DMS114 treated with DMSO at 0.1 percent for 48 hours (cell line): ENCODE measurements at regions not wholly inside any gene's neighbourhood (a gene's known extent, or its start where the extent isn't known, plus 50 kb on each side); places are given as distances from the start of the nearest gene placed in this dataset.
"Not testable (repeated sequence)": the region's sequence is repeated elsewhere in the genome, so short reads cannot be mapped to it uniquely, and the experiment has no call there.

Experiments used
- DNase-seq: peaks from one replicate; lab custom pipeline; 2025; ENCODE audit not compliant: unreplicated experiment; lab: John Stamatoyannopoulos, UW

DNA sequence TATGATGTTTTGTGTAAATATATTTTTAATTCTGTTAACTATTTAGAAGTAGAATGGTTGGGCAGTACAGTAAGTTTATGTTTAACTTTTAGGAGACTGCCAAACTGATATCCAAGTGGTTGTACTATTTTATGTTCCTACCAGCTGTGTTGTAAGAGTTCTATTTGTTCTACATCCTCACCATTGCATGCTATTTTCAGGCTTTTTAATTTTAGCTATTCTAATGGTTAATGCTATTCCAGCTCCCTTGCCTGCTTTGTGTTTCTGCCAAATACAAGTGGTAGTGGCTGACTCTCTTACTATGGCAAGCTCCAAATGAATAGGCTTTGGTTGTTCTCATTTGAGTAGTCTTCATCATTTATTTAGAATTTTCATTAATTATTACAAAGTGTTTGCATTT is 476.4 kb downstream of the KIF4B start:
- no peak for DNase-seq

- DNase-seq, result no peak
Measured at GRCh38 chr5:155492191-155492590, 478.6 kb downstream of the KIF4B start.

GRCh38 chr5:155504606-155505005 is 491.1 kb downstream of the KIF4B start:
- no peak for DNase-seq

DNA sequence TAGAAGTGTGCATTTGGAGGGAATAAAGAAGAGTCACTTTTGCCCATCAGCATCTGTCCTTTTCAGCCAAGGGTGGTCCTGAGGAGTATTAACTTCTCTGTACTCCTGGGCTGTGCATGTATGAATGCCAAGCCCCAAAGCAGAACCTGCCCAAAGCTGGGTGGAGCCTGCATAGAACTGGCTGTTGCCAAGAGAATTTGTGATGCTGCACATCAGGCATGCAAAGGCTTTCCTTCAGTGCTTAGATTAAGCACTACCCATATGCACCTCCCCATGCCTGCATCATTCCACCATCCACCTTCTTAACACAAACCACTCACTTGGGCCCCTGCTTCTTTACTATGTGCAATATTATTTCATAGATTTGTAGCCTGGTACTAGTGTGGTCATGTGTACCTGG is 493.8 kb downstream of the KIF4B start:
- no peak for DNase-seq

DNA sequence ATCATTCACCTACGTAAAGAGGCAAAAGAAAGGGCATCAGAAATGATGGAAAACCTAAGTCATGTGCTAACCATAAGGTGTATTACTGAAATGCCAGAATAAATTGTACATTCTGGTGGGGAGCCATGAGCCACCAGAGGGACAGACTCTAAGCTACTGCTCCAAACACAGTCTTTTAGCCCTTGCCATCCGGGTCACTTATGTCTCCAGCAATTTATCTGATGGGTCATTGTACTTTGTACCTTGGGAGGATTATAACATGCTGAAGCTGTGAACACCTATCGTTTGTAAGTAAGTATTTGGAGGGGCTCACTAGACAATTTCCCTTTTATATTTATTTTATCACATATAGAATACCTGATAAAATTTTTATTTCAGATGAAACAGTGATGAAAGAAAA is 495.1 kb downstream of the KIF4B start:
- DNase-seq, result no peak

GRCh38 chr5:155512329-155512728 is 498.8 kb downstream of the KIF4B start:
- no peak for DNase-seq

DNA sequence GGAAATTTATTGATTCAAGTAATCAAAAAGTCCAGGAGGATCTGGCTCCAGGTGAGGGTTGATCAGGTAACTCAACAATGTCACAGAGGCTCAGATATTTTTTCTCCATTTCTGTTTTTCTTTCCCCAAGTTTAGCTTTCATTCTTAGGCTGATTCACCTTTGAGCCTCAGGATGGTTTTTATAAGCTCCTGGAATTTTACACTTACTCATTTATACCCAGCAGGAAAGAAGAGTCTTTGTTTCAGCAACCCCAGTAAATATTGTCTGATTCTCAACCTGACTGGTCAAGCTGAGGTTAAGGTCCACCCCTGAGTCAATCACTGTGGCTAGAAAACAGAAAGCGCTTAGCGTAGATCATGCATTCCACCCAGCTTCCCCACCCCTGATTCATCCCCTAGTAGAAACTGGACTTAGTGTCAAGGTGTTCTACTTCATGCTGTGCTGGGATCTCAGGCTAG is 500.6 kb downstream of the KIF4B start:
- no peak for DNase-seq

DNA sequence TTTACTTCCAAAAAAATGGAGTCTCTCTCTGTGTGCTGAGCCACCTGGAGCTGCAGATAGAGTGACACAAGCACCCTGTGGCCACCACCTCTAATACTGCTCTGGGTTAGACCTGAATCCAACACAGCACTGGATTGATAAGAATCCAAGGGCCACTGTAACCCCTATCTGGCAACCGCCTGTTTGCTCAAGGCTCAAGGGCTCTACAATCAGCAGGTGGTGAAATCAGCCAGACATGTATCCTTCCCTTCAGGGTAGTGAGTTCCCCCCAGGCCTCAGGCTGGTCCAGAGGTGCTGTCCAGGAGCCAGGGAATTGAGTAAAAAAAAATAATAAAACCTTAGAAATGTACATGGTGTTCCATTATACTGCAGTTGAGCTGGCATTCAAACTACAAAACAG is 509.0 kb downstream of the KIF4B start:
- no peak for DNase-seq

- DNase-seq, result no peak
Measured at GRCh38 chr5:155529362-155529761, 515.8 kb downstream of the KIF4B start.

GRCh38 chr5:155530046-155530445 is 516.5 kb downstream of the KIF4B start:
- no peak for DNase-seq

DNA sequence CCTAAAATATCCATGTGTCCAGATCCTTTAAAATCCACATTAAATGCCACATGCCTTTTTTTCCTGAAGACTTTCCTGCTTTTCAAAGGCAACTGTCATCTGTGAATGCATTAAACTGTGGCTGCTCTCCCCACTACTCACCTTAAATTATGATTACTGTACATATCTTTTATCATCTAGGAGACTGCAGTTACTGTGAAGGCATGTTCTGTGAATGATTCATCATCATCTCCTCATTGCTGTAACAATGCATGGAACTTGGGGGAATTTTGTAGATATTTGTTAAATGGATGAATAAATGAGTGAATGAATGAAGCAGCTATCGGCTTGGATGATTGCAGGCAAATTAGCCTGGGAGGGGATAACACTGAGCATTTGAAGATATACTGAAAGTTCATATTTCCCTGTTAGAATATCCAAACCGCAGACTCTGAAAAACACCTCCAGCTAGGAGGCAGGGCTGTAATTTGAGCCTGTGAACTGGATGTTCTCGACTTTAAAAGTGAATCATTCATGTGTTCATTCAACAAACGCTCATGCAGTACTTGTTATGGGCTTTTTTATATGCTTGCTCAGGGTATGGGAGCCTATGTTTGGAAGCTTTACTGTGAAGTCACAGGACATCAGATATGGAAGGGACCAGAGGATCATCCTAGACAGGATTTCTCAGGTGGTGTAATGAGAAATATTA is 519.2 kb downstream of the KIF4B start:
- DNase-seq, result no peak

DNA sequence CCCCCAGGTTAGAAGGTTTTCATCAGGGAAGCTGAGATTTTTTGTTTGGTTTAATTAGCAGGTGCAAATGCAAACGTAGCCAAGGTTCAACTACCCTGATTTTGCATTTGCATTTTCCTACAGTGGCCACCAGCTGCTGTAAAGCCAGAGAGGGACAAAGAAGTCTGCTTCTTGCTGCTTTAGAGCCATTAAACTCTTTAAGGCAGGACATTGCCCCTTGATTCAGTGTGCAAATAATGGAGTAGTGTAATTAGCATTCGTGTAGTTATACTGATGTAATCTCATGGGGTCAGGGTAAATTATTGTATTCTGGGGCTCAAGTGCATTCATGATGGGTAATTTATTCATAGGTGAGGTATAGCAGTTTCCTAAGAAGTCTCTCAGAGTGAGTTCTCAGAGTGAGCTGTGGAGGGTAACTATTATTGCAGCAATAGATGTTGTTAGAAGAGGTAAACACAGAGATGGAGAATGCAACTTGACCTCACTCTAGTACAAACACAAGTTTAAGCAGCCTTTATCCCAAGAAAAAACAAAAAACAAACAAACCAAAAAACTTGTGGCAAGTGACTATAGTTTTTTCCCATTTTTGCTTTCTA is 526.5 kb downstream of the KIF4B start:
- DNase-seq, result no peak

- no peak for DNase-seq
Measured at GRCh38 chr5:155546075-155546474, 532.5 kb downstream of the KIF4B start.

DNA sequence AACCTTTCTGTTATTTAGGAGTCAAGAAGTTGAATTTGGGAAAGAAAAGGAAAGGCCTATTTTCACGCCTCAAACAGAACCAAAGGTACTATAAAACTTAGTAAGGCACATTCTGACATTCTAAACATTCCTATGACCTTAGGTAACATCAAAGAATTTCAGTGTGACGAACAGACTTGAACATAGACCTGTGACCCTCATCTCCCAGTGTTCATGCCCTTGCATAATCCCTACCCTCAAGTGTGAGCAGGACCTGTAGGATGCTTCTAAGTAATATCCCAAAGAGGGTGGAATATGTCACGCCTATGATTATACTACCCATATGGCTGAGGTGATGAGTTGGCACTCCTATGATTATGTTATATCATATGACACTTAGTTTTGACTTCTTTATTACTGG is 540.9 kb downstream of the KIF4B start:
- no peak for DNase-seq

- DNase-seq, result no peak
Measured at GRCh38 chr5:155556222-155556621, 542.7 kb downstream of the KIF4B start.

GRCh38 chr5:155556700-155557099 is 543.1 kb downstream of the KIF4B start:
- DNase-seq, result no peak

GRCh38 chr5:155562158-155562557 is 548.6 kb downstream of the KIF4B start:
- no peak for DNase-seq

DNA sequence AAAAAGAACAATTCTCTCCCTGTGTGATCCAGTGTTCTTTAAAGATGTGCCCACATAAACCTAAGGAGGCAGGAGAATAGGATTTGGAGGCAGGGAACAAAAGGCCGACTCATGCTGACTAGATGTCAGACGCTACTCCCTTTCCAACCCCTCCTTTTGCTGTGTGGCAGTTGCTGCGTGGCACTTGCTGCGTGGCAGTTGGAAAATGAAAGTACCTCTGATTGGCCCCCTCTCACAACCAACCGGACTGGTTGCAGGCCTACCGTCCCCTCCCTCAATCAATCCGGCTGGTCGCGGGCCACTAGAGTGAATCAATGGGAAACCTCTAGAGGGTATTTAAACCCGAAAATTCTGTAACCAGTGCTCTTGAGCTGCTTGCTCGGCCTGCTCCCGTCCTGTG is 551.0 kb downstream of the KIF4B start:
- DNase-seq, result no peak

- DNase-seq, result no peak
Measured at GRCh38 chr5:155575861-155576260, 562.3 kb downstream of the KIF4B start.

- not testable (repeated sequence) for DNase-seq
Measured at GRCh38 chr5:155586808-155587207, 573.3 kb downstream of the KIF4B start.

DNA sequence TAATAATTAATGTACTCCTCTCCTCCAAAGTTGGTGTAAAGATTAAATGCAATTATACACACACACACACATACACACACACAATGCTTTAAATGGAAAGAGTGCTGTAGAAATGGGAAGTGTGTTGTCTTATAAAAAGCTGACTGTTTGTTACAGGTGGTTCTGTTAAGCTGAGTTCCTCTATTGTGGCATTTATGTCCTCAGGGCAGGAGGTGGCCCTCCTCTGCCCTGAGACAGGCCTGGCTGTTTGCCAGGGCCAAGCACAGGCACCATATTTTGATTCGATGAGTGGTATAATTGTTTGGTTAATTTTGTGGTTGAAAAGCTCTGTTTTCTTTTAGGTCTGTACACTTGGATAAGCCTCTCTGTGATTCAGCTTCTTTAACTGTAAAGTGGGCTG is 573.9 kb downstream of the KIF4B start:
- no peak for DNase-seq

DNA sequence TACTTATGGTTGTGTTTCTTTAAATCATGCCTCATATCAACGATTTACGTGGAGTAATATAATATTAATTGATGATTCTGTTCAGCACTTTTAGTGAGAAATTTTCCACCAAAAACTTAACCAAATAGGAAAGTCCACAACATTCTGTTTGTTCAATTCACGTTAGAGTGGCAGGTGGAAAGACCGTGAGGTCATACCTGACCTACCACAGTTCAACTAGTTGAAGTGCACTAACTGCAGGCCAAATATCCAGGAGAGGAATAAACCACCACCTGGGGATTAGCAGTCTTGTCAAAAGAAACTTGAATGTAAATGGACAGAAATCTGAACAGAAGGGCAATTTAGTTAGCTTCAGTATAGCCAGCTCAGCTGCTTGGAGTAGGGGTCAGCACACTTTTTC is 577.7 kb downstream of the KIF4B start:
- DNase-seq, result no peak

DNA sequence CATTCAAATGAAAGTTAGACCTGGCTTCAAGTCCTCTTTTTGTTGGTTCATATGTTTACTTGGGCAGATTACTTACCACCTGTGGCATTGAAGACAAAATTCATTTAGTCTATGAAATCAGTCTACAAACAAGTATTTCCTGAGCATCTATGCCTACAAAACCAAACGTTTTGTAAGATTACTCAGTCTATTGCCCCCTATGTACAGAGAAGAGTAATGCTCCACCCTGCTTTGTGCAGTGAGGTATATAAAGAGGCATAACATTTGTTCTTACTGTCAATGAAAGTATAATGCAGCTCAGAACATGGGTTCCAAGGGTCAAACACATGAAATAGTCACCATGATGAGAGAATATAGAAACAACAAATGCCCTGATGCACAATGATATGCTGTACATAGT is 580.7 kb downstream of the KIF4B start:
- no peak for DNase-seq
